Activated CD4-positive, alpha-beta T cell treated with anti-CD3 and anti-CD28 coated beads for 36 hours (primary cell): ENCODE measurements at regions not wholly inside any gene's neighbourhood (a gene's known extent, or its start where the extent isn't known, plus 50 kb on each side); places are given as distances from the start of the nearest gene placed in this dataset.

Source experiments
- ATAC-seq: fragments of 200-7000 bp; cut with Tn5 transposase; one replicate; pipeline ENCODE4 v1.10.0; 2021; ENCODE audit warnings: mild to moderate bottlenecking, moderate library complexity
- CTCF ChIA-PET: fragments of 350-600 bp; sonication (Branson Sonifier 250); formaldehyde crosslinking; loops from one replicate; lab custom pipeline; 2021; ENCODE audit warnings: antibody characterized with exemption; lab: Charles Lee
- POLR2A ChIA-PET: fragments of 350-600 bp; sonication (Branson Sonifier 250); formaldehyde crosslinking; loops from one replicate; lab custom pipeline; 2021; ENCODE audit warnings: antibody characterized with exemption, inconsistent platforms; lab: Charles Lee
- DNase-seq: peaks from one replicate; pipeline ENCODE4 v3.0.0-alpha.2; 2020
- H3K27ac Mint-ChIP-seq: one replicate; pipeline ENCODE4 v1.8.0; 2021; ENCODE audit warnings: mixed read lengths
- H3K27me3 Mint-ChIP-seq: one replicate; pipeline ENCODE4 v1.8.0; 2021; ENCODE audit warnings: mixed read lengths
- H3K36me3 Mint-ChIP-seq: one replicate; pipeline ENCODE4 v1.8.0; 2021; ENCODE audit warnings: low read depth, mixed read lengths
- H3K4me1 Mint-ChIP-seq: one replicate; pipeline ENCODE4 v1.8.0; 2021; ENCODE audit warnings: mixed read lengths
- H3K4me3 Mint-ChIP-seq: one replicate; pipeline ENCODE4 v1.8.0; 2021; ENCODE audit warnings: mild to moderate bottlenecking, moderate library complexity, mixed read lengths
- H3K9me3 Mint-ChIP-seq: one replicate; pipeline ENCODE4 v1.8.0; 2021; ENCODE audit warnings: low read depth, mixed read lengths
- intact Hi-C, 2 experiments: fragments of 100-400 bp; cut with DNase I in 1 of 2; cut with micrococcal nuclease in 1 of 2; formaldehyde crosslinking; loops; one replicate each; pipeline versions ENCODE4 v1.14.2 to v1.15.1; 2022 to 2024; cut with DNase I, micrococcal nuclease

DNA sequence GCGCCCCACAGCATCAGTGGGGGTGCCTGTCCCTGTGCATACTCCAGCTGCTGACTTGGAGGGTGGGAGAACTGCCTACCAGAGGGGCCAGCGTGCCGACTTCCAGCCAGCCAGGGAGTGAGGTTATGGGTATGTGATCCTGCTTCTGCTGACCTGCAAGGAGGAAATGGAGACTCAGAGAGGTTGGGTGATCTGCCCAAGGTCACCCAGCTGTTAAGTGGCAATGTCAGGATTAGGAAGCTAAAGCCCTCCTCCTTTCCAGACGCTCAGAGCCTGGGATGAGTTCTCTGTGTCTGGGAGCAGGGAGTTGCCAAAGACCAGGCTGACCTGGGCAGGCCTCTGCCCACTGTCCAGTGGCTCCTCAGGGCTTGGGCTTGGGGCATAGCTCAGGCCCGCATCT, 169.6 kb downstream of the GLI2 start:
- Mint-ChIP-seq H3K27ac (no peak overlapping the region), H3K27me3 (no peaks in the 10 kb centered on the region), H3K4me3 (no peak overlapping the region), H3K4me1 (no peaks in the 10 kb centered on the region), H3K9me3 (no peaks in the 10 kb centered on the region), H3K36me3 (no peaks in the 10 kb centered on the region)
- CTCF ChIA-PET, result no interaction called here
- no peak for ATAC-seq
- POLR2A ChIA-PET, result no interaction called here
- intact Hi-C loops, result no loop called here
- no peak for DNase-seq

DNA sequence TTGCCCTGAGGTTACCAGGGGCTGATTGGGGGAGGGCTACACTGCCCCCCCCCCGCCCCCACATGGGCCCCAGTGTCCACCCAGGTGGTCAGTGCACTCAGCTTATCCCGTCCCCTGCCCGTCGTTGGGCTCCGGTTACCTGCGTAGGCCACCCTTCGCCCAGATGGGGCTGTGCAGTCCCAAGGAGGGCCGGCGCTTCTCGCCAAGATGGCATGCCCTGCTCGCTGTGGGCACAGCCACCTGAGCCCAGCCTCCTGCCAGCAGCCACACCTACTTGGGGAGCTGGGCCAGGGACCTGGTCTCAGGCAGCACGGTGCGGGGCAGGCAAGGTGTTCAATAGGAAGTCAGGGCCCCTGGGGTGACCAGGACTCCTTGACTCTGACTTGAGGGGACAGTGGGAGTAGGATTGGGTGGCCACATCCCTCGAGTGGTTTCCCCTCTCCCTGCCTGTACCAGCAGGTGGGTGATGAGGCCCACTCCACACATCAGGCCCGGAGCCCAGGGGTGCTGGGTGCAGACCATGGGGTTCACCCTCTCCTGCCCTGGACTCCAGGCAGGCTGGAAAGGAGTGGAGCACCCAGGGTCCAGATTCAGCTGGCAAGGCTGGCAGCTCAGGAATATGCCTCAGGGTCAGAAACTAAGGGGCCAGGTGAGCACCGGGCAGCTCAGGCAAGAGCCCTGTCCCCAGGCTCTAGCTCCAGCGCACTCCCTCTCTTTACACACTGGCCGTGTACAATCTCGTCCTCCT, 170.3 kb downstream of the GLI2 start:
- H3K9me3 Mint-ChIP-seq, result no peaks in the 10 kb centered on the region
- ATAC-seq (no peak), DNase-seq (no peak)
- no peak overlapping the region for H3K4me3 Mint-ChIP-seq
- H3K27ac Mint-ChIP-seq, result no peak overlapping the region
- ChIA-PET POLR2A (no interaction called here), CTCF (no interaction called here)
- intact Hi-C loops, result no loop called here
- H3K36me3 Mint-ChIP-seq, result no peaks in the 10 kb centered on the region
- H3K4me1 Mint-ChIP-seq, result no peaks in the 10 kb centered on the region
- H3K27me3 Mint-ChIP-seq, result no peaks in the 10 kb centered on the region

DNA sequence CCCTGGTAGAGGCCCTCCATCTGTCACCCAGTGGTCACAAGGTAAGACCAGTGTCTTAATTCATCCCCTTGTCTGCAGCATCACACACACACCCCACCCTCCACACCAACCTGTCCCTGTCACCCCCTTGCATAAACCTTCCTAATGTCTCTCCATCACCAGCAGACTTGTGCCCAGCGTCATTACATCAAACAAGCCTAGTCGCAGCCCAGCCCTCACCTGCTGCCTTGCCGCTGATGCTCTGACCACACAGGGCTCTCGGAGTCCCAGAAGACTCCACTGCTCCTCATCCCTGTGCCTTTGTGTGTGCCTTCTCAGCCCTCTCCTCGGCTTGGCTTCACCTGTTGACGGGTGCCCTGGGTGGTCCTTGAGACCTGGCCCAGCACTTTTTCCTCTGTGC, 171.2 kb downstream of the GLI2 start:
- Mint-ChIP-seq H3K4me3 (no peak overlapping the region), H3K9me3 (no peaks in the 10 kb centered on the region), H3K27me3 (no peaks in the 10 kb centered on the region), H3K36me3 (no peaks in the 10 kb centered on the region), H3K27ac (no peak overlapping the region), H3K4me1 (no peaks in the 10 kb centered on the region)
- ChIA-PET POLR2A (no interaction called here), CTCF (no interaction called here)
- intact Hi-C loops, result no loop called here
- DNase-seq (no peak), ATAC-seq (no peak)

DNA sequence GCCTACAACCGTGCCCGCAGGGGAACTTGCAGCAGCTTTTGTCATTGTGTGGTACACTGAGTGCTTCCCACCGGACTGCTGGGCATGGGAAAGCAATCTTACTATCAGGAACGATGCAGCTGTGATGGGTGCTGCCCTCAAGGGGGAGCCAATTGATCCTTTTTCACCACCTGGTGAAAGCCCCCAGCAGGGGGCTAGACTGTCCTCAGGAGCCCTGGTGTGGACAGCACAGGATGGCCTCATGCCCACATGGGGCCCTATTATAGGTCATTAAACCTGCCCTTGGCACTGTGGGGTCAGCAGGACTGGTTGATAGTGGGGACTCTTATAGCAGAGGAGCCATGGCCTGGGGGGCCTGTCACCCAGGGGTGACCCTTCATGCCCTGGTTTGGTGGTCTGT, 172.2 kb downstream of the GLI2 start:
- Mint-ChIP-seq H3K36me3 (no peaks in the 10 kb centered on the region), H3K27me3 (no peaks in the 10 kb centered on the region), H3K9me3 (no peaks in the 10 kb centered on the region), H3K4me1 (no peaks in the 10 kb centered on the region), H3K4me3 (no peak overlapping the region), H3K27ac (no peak overlapping the region)
- intact Hi-C loops, result no loop called here
- ChIA-PET CTCF (no interaction called here), POLR2A (no interaction called here)
- DNase-seq (no peak), ATAC-seq (no peak)

DNA sequence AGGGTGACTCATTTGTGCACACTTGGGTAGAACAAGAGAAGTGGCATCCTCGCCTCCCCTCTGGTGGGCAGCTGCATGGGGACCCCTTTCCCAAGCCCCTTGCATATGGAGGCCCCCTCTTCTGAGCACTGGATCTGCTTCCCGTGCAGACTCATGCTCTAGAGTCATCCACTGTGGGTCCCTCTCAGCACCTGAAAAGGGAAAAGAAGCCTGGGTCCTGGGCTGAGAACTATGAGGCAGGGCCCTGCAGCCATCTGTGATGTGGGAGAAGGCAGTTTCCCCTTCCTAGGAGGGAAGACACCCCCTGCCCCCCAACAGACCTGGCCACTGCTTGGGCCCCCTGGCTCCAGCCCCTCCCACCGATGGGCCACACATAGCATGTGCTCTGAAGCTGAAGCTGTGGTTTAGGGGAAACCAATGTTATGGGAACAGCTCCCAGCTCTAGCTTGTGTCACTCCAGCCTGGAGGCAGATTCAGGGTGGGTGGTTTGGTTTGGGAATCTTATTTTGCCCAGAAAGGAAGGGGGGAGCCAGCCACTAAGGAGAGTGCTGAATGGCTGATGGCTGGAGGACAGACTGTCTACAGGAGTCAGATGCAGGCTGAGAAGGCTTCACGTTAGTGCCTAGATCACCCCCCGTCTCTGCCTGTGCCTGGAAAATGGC, 172.8 kb downstream of the GLI2 start:
- CTCF ChIA-PET, result interaction anchor here (0.6 kb wide), 1 partner anchor 33 kb away, joined by 4 read pairs; no protein-coding TSS in a partner anchor

GRCh38 chr2:120909102-120909501, 173.4 kb downstream of the GLI2 start:
- Mint-ChIP-seq H3K36me3 (no peaks in the 10 kb centered on the region), H3K27ac (no peak overlapping the region)

More for the DNA sequence above, 172.8 kb downstream of the GLI2 start:
- POLR2A ChIA-PET, result no interaction called here
- Mint-ChIP-seq H3K4me1 (no peaks in the 10 kb centered on the region), H3K27me3 (no peaks in the 10 kb centered on the region), H3K27ac (no peak overlapping the region), H3K36me3 (no peaks in the 10 kb centered on the region), H3K4me3 (no peak overlapping the region), H3K9me3 (no peaks in the 10 kb centered on the region)
- DNase-seq, result no peak
- intact Hi-C loops, result no loop called here
- no peak for ATAC-seq

DNA sequence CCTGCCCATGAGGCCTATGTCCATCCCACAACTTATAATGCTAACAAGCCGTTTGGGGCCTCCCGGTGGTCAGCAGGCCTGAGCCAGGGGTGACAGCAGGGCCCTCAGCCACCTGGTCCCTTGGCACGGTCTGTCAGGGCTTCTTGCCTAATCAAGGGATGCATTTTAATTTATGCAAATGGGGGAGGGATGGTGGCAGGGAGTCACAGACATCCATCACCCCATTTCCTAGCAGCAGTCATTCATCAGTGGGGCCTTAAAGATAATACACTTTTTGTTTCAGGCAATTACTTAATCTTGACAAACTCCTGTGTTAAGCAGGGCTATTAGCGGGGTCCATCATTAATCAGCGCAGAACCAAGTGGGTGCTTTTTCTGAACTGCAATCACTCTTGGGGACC, 174.5 kb downstream of the GLI2 start:
- Mint-ChIP-seq H3K4me1 (no peaks in the 10 kb centered on the region), H3K4me3 (no peak overlapping the region), H3K27me3 (no peaks in the 10 kb centered on the region), H3K36me3 (no peaks in the 10 kb centered on the region), H3K9me3 (no peaks in the 10 kb centered on the region), H3K27ac (no peak overlapping the region)
- intact Hi-C loops, result no loop called here
- CTCF ChIA-PET, result no interaction called here
- POLR2A ChIA-PET, result no interaction called here
- no peak for DNase-seq
- no peak for ATAC-seq

More at GRCh38 chr2:120909102-120909501, 173.4 kb downstream of the GLI2 start:
- ATAC-seq (no peak), DNase-seq (no peak)
- intact Hi-C loops, result no loop called here
- H3K9me3 Mint-ChIP-seq, result no peaks in the 10 kb centered on the region
- H3K27me3 Mint-ChIP-seq, result no peaks in the 10 kb centered on the region
- ChIA-PET POLR2A (no interaction called here), CTCF (no interaction called here)
- no peak overlapping the region for H3K4me3 Mint-ChIP-seq
- no peaks in the 10 kb centered on the region for H3K4me1 Mint-ChIP-seq

GRCh38 chr2:120910956-120911951, 175.6 kb downstream of the GLI2 start:
- CTCF ChIA-PET, result interaction anchor here (0.7 kb wide), 1 partner anchor 55 kb away, joined by 3 read pairs; no protein-coding TSS in a partner anchor
- POLR2A ChIA-PET, result no interaction called here
- no peak for ATAC-seq
- H3K27me3 Mint-ChIP-seq, result no peaks in the 10 kb centered on the region
- H3K27ac Mint-ChIP-seq, result no peak overlapping the region
- H3K9me3 Mint-ChIP-seq, result no peaks in the 10 kb centered on the region
- no peak overlapping the region for H3K4me3 Mint-ChIP-seq
- no peak for DNase-seq
- intact Hi-C loops, result no loop called here
- no peaks in the 10 kb centered on the region for H3K4me1 Mint-ChIP-seq
- no peaks in the 10 kb centered on the region for H3K36me3 Mint-ChIP-seq

- POLR2A ChIA-PET, result no interaction called here
- H3K27me3 Mint-ChIP-seq, result no peaks in the 10 kb centered on the region
- CTCF ChIA-PET, result interaction anchor here (0.7 kb wide), 1 partner anchor 56 kb away, joined by 3 read pairs; no protein-coding TSS in a partner anchor
- DNase-seq (no peak), ATAC-seq (no peak)
- H3K4me1 Mint-ChIP-seq, result no peaks in the 10 kb centered on the region
- H3K36me3 Mint-ChIP-seq, result no peaks in the 10 kb centered on the region
- intact Hi-C loops, result no loop called here
- H3K27ac Mint-ChIP-seq, result no peak overlapping the region
- H3K9me3 Mint-ChIP-seq, result no peaks in the 10 kb centered on the region
- no peak overlapping the region for H3K4me3 Mint-ChIP-seq
These were observed 176.7 kb downstream of the GLI2 start for GRCh38 chr2:120912101-120912985.

DNA sequence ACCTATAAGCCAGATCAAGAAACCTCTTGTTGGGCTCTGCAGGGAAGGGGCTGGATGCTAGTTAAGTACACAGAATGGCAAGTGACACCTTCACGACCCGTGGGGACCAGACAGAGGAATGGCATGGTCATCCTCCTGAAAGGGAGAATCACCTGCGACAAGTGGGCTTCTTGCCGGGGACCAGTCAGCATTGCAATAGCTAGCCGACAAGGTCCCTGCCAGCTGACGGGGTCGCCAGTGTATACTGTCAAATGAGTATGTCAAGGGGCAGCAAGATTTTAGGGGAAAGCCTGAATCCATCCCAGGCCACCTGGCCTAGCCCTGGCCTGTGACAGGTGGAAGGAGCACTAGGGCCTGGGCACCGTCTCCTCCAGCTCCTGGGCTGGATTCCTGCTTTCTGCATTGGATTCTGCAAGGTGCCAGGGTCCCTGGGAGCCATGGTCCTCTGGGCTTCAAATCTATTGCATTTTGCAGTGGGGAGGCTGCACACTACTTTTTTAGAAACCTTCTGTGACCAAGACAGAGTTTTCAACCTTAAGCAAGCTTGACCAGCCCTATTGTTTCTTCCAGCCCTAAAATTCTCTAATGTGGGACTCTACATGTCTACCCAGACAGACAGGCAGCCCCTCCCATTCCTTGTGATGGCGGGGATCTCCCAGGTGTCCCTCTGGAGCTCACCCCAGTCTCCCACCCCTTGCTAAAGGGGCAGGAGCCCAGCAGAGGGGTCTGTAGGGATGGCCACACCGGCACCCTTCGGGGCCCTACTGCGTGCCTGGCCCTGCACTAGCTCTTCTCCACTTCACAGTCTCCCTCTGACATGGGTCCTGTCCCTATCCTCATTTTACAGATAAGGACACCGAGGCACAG, 178.5 kb downstream of the GLI2 start:
- Mint-ChIP-seq H3K36me3 (no peaks in the 10 kb centered on the region), H3K27me3 (no peaks in the 10 kb centered on the region), H3K4me1 (no peaks in the 10 kb centered on the region), H3K4me3 (no peak overlapping the region), H3K9me3 (no peaks in the 10 kb centered on the region), H3K27ac (no peak overlapping the region)
- intact Hi-C loops, result no loop called here
- POLR2A ChIA-PET, result no interaction called here
- ATAC-seq, result no peak
- CTCF ChIA-PET, result no interaction called here
- DNase-seq, result no peak
